ENCODE measurements at regions not wholly inside any gene's neighbourhood (a gene's known extent, or its start where the extent isn't known, plus 50 kb on each side); places are given as distances from the start of the nearest gene placed in this dataset.

- TF ChIP-seq CTCF (conservative IDR thresholded peaks at IDR 0.05 in 1 of 2, IDR thresholded peaks at IDR 0.05 in 1 of 2; ENCODE audit: low read depth in 1 of 2, low read length in 2 of 2), result no peak
- TF ChIP-seq EZH2 (IDR thresholded peaks at IDR 0.05; ENCODE audit: low read length, missing control alignments), result no peak
Measured at GRCh38 chr20:12217382-12217781, 299.7 kb downstream of the BTBD3 start.
